DND-41 (cell line): ENCODE measurements at regions not wholly inside any gene's neighbourhood (a gene's known extent, or its start where the extent isn't known, plus 50 kb on each side); places are given as distances from the start of the nearest gene placed in this dataset.

Experiments
- ATAC-seq: fragments of 200-7000 bp; cut with Tn5 transposase; 3 replicates; pipeline ENCODE4 v1.9.1; 2021; ENCODE audit warnings: low read depth; ENCODE audit not compliant: insufficient read depth
- DNase-seq: peaks from one replicate; pipeline ENCODE4 v3.0.0-alpha.2; 2020
- H2AFZ ChIP-seq: 2 replicates; pipeline ENCODE4 v1.6.0; 2012; ENCODE audit warnings: low read depth, low read length
- H3K27ac ChIP-seq: 2 replicates; pipeline ENCODE4 v1.5.1; 2012; ENCODE audit warnings: low read length, inconsistent platforms
- H3K27me3 ChIP-seq: fragments of 200-600 bp; sonication (generic); 2 replicates; pipeline ENCODE4 v1.6.0; 2012; ENCODE audit warnings: low read length, mild to moderate bottlenecking, inconsistent platforms; ENCODE audit not compliant: insufficient read depth, poor library complexity
- H3K36me3 ChIP-seq: 2 replicates; pipeline ENCODE4 v1.5.1; 2012; ENCODE audit warnings: low read length, inconsistent platforms; ENCODE audit not compliant: insufficient read depth
- H3K4me1 ChIP-seq: 2 replicates; pipeline ENCODE4 v1.5.1; 2012; ENCODE audit warnings: mild to moderate bottlenecking, low read length; ENCODE audit not compliant: insufficient read depth
- H3K4me2 ChIP-seq: 2 replicates; pipeline ENCODE4 v1.6.0; 2012; ENCODE audit warnings: mild to moderate bottlenecking, moderate library complexity, low read length, inconsistent platforms; ENCODE audit not compliant: insufficient read depth
- H3K4me3 ChIP-seq, 2 experiments: fragments of 200-600 bp in 1 of 2; shearing (Covaris generic) in 1 of 2; 2 replicates each; pipeline ENCODE4 v1.5.1; 2012 to 2016; ENCODE audit warnings: inconsistent platforms in 2 of 2, low read length in 2 of 2, mild to moderate bottlenecking in 2 of 2, low read depth in 1 of 2, moderate library complexity in 1 of 2
- H3K79me2 ChIP-seq: 2 replicates; pipeline ENCODE4 v1.6.0; 2012; ENCODE audit warnings: low read length, inconsistent platforms; ENCODE audit not compliant: insufficient read depth
- H3K9ac ChIP-seq: 2 replicates; pipeline ENCODE4 v1.6.0; 2012; ENCODE audit warnings: low read depth, mild to moderate bottlenecking, inconsistent platforms, low read length, moderate library complexity
- H3K9me3 ChIP-seq: 2 replicates; pipeline ENCODE4 v1.5.1; 2012; ENCODE audit warnings: low read length, moderate library complexity, mild to moderate bottlenecking, inconsistent platforms; ENCODE audit not compliant: insufficient read depth, severe bottlenecking
- H4K20me1 ChIP-seq: 2 replicates; pipeline ENCODE4 v1.6.0; 2012; ENCODE audit warnings: low read length; ENCODE audit not compliant: insufficient read depth
- EZH2 ChIP-seq: IDR thresholded peaks from 3 replicates; pipeline ENCODE4 v1.6.1; 2012; ENCODE audit warnings: borderline replicate concordance, low read depth, mild to moderate bottlenecking, moderate library complexity, low read length, inconsistent platforms; ENCODE audit not compliant: severe bottlenecking
- TF ChIP-seq, protein P1 (sequence below): IDR thresholded peaks from 2 replicates; pipeline ENCODE4 v1.5.1; 2012; ENCODE audit warnings: borderline replicate concordance, low read length, moderate library complexity, mild to moderate bottlenecking; ENCODE audit not compliant: poor library complexity, severe bottlenecking; ENCODE audit errors: extremely low read depth

DNA sequence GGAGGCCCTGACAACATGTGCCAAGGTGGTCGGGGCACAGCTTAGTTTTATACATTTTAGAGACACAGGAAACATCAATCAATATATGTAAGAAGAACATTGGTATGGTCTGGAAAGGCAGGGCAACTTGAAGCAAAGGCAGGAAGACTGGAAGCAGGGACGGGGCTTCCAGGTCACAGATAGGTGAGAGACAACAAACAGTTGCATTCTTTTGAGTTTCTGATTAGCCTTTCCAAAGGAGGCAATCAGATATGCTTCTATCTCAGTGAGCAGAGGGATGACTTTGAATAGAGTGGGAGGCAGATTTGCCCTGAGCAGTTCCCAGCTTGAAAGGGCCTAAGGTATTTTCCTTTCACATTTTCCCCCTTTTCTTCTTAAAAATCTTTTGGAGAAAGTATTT is 311.0 kb upstream of the RGS17 start:
- H3K9me3 ChIP-seq = peaks cover 3% of the 10 kb centered on the region
- H3K9ac ChIP-seq = no peak overlapping the region
- no peak overlapping the region for H2AFZ ChIP-seq
- no peaks in the 10 kb centered on the region for H3K79me2 ChIP-seq
- H3K27me3 ChIP-seq = no peaks in the 10 kb centered on the region
- TF ChIP-seq EZH2 = no peak
- TF ChIP-seq, protein P1, sequence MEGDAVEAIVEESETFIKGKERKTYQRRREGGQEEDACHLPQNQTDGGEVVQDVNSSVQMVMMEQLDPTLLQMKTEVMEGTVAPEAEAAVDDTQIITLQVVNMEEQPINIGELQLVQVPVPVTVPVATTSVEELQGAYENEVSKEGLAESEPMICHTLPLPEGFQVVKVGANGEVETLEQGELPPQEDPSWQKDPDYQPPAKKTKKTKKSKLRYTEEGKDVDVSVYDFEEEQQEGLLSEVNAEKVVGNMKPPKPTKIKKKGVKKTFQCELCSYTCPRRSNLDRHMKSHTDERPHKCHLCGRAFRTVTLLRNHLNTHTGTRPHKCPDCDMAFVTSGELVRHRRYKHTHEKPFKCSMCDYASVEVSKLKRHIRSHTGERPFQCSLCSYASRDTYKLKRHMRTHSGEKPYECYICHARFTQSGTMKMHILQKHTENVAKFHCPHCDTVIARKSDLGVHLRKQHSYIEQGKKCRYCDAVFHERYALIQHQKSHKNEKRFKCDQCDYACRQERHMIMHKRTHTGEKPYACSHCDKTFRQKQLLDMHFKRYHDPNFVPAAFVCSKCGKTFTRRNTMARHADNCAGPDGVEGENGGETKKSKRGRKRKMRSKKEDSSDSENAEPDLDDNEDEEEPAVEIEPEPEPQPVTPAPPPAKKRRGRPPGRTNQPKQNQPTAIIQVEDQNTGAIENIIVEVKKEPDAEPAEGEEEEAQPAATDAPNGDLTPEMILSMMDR = no peak
- H3K4me1 ChIP-seq = no peaks in the 10 kb centered on the region
- H3K36me3 ChIP-seq = no peaks in the 10 kb centered on the region
- no peak overlapping the region for H3K4me3 ChIP-seq
- no peak for ATAC-seq
- no peak for DNase-seq
- H3K27ac ChIP-seq = no peak overlapping the region
- H4K20me1 ChIP-seq = no peaks in the 10 kb centered on the region
- no peak overlapping the region for H3K4me2 ChIP-seq

DNA sequence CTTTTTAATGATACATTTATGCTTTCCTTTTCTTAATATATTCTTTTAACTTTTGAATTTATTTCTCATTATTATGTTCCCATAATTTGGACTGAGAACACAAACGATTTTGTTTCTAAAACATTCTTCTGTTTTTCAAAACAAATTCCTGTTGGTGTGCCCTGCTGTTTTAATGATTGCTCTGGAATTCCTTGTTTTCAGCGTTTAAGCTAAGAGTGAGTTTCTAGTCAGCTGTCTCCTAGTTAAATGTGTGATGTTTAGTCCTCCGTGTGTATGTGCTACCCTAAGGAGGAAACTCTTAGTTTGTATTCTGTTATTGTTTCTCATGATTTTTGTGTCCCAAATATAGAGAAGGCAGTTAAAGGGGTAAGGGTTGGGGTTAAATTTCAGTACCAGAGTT is 306.1 kb upstream of the RGS17 start:
- H3K27ac ChIP-seq = no peak overlapping the region
- no peak for DNase-seq

DNA sequence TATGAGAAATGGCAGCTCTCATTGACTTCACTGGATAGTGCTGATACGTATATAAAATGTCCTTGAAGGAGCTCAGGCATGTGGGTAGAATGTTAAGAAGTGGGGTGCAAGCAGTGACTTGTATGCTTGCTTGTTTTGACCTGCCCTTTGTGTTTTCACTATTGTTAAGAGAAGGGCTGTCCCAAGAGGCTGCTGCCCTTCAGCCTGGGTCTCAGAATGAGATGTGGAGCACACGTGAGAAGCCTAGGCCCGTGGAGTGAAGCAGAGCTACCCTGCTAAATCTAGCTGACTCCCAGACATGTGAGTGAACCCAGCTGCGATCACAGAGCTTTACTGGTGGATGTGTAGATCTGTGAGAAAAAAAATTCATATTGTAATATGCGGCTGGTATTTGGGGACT is 305.3 kb upstream of the RGS17 start:
- Histone ChIP-seq H2AFZ (no peak overlapping the region), H3K36me3 (no peaks in the 10 kb centered on the region), H3K27ac (no peak overlapping the region), H3K27me3 (no peaks in the 10 kb centered on the region), H3K79me2 (no peaks in the 10 kb centered on the region), H3K4me3 (no peak overlapping the region), H3K4me1 (no peaks in the 10 kb centered on the region), H3K9ac (no peak overlapping the region), H3K9me3 (no peaks in the 10 kb centered on the region), H3K4me2 (no peak overlapping the region), H4K20me1 (no peaks in the 10 kb centered on the region)
- ATAC-seq (no peak), DNase-seq (no peak)
- TF ChIP-seq, protein P1 = no peak
- TF ChIP-seq EZH2 = no peak

More for the DNA sequence above, 306.1 kb upstream of the RGS17 start:
- no peak overlapping the region for H2AFZ ChIP-seq
- H3K4me3 ChIP-seq = no peak overlapping the region
- no peaks in the 10 kb centered on the region for H3K27me3 ChIP-seq
- no peak for ATAC-seq
- H3K36me3 ChIP-seq = no peaks in the 10 kb centered on the region
- H3K4me2 ChIP-seq = no peak overlapping the region
- H3K4me1 ChIP-seq = no peaks in the 10 kb centered on the region
- TF ChIP-seq EZH2 = no peak
- TF ChIP-seq, protein P1 = no peak
- H3K9ac ChIP-seq = no peak overlapping the region
- H4K20me1 ChIP-seq = no peaks in the 10 kb centered on the region
- H3K79me2 ChIP-seq = no peaks in the 10 kb centered on the region
- H3K9me3 ChIP-seq = no peaks in the 10 kb centered on the region

DNA sequence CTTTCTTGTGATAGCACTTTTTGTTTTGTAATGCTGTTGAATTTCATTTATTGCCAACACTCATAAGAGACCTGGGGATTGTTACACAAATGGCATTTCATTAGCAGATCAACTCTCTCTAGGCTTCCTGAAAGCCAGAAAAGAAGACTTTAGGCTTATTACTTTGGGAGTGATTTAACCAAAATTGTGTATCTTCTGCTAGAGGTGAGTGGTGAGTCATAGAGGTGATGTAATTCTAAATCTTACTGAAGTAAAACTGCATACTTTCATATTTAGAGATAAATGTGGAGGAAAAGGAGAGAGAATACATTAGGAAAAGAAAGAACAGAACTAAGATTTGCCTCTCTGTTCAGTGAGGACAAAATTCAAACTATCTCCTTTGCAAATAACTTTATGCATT is 304.7 kb upstream of the RGS17 start:
- Histone ChIP-seq H3K27ac (no peak overlapping the region), H4K20me1 (no peaks in the 10 kb centered on the region)
- no peak for TF ChIP-seq EZH2
- TF ChIP-seq, protein P1 = no peak

More for the DNA sequence above, 304.7 kb upstream of the RGS17 start:
- Histone ChIP-seq H3K36me3 (no peaks in the 10 kb centered on the region), H3K4me3 (no peak overlapping the region), H3K27me3 (no peaks in the 10 kb centered on the region), H3K4me2 (no peak overlapping the region), H3K9me3 (no peaks in the 10 kb centered on the region), H3K9ac (no peak overlapping the region), H2AFZ (no peak overlapping the region), H3K79me2 (no peaks in the 10 kb centered on the region), H3K4me1 (no peaks in the 10 kb centered on the region)
- DNase-seq (no peak), ATAC-seq (no peak)
